ENCODE measurements at regions not wholly inside any gene's neighbourhood (a gene's known extent, or its start where the extent isn't known, plus 50 kb on each side); places are given as distances from the start of the nearest gene placed in this dataset.

DNA sequence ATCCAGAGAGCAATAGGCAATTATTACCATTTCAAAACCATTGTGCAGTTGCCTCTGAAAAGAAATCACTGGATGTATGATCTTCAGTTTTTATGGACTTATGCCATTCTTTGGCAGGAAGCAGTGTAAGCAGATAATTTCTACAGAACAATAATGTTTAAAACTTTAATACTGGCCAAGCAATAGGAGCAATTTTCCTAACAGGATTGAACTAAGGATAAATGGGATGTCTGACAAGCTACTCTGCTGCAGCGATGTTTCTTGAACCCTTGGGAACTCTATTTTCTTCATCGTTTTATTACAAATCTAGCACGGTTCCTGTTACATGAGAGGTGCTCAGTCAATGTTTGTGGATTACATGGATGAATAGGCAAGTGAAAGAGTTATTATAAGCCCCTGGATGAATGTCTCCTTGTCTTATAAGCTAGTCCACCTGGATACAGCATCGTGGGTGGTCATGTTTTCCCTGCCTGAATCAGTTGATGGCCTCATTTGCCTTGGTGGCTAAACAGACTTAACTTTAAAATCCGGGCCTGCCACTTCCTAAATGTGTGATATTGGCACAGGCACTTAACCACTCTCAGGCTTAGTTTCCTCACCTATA is 68.2 kb upstream of the MDM1 start:
- no peaks in the 10 kb centered on the region for H3K9me3 ChIP-seq
- no peaks in the 10 kb centered on the region for H3K36me3 ChIP-seq
- TF ChIP-seq, protein P1, sequence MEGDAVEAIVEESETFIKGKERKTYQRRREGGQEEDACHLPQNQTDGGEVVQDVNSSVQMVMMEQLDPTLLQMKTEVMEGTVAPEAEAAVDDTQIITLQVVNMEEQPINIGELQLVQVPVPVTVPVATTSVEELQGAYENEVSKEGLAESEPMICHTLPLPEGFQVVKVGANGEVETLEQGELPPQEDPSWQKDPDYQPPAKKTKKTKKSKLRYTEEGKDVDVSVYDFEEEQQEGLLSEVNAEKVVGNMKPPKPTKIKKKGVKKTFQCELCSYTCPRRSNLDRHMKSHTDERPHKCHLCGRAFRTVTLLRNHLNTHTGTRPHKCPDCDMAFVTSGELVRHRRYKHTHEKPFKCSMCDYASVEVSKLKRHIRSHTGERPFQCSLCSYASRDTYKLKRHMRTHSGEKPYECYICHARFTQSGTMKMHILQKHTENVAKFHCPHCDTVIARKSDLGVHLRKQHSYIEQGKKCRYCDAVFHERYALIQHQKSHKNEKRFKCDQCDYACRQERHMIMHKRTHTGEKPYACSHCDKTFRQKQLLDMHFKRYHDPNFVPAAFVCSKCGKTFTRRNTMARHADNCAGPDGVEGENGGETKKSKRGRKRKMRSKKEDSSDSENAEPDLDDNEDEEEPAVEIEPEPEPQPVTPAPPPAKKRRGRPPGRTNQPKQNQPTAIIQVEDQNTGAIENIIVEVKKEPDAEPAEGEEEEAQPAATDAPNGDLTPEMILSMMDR (IDR thresholded peaks at IDR 0.05; ENCODE audit: low read depth, low read length): no peak
- no peak overlapping the region for H3K4me3 ChIP-seq (ENCODE audit: low read depth, low read length)
- H3K4me1 ChIP-seq: no peaks in the 10 kb centered on the region
- no peaks in the 10 kb centered on the region; the same call in 1 of the 2 replicates for H3K27me3 ChIP-seq
- DNase-seq: no peak

DNA sequence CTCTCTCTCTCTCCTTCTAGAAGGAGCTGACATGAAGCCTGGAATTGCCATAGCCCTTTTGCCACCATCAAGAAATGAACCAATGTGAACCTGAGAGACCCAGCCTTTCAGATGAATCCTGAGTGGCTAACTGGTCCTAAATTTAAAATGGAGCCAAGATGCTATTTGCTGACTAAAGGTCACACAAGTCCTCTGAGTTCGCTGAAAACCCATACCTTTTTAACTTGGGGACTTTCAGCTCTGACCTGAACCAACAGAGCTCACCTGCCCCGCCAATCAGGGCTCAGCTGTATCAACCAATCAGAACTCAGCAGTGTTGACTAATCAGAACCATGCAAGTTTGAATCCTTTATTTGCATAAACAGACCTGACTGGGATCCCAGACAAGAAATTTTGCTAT is 70.3 kb upstream of the MDM1 start:
- H3K4me3 ChIP-seq (ENCODE audit: low read depth, low read length): no peak overlapping the region
- no peaks in the 10 kb centered on the region for H3K36me3 ChIP-seq
- no peaks in the 10 kb centered on the region for H3K4me1 ChIP-seq
- no peaks in the 10 kb centered on the region; the same call in 1 of the 2 replicates for H3K27me3 ChIP-seq
- no peak for DNase-seq
- TF ChIP-seq, protein P1 (IDR thresholded peaks at IDR 0.05; ENCODE audit: low read depth, low read length): no peak
- no peaks in the 10 kb centered on the region for H3K9me3 ChIP-seq

DNA sequence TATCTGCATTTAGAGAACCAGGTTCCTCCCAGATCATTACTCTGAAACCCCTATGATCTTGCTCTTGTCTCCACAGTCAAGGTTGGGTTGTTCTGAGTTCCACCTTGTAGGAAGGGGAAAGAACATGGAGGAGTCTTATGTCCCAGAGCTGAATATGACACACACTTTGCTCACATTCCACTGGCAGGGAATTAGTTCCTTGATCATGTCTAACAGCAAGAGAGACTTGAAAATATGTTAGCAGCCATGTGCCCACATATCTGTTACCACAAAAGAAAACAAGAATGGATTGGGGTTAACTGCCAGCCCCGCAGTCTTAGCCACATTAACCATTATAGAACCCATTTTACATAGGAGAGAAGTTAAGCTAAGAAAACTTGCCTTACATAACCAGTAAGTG is 71.1 kb upstream of the MDM1 start:
- no peaks in the 10 kb centered on the region for H3K4me1 ChIP-seq
- H3K36me3 ChIP-seq: no peaks in the 10 kb centered on the region
- no peak for DNase-seq
- TF ChIP-seq, protein P1 (IDR thresholded peaks at IDR 0.05; ENCODE audit: low read depth, low read length): no peak
- no peak overlapping the region for H3K4me3 ChIP-seq (ENCODE audit: low read depth, low read length)
- no peaks in the 10 kb centered on the region for H3K9me3 ChIP-seq
- H3K27me3 ChIP-seq: no peaks in the 10 kb centered on the region; the same call in 1 of the 2 replicates

DNA sequence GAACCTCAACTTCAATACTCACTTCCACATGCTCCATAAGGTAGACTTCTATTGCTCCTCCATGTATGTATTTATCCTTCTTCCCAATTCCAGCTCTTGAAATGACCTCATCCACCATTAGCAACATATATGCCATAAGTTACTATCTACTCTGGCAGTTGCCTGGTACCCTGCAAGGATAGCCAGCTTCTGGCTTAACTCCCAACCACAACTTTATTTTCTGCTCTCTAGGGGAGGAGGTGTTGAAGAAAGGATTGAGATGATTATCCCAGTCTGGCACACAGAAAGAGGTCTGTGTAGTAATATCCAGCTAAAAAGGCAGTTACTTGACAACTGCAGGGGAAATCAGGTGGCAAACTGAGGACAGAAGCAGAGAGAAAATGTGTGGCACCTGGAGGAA is 71.5 kb upstream of the MDM1 start:
- Histone ChIP-seq H3K4me3 (ENCODE audit: low read depth, low read length) (no peak overlapping the region), H3K27me3 (no peaks in the 10 kb centered on the region; the same call in 1 of the 2 replicates)

DNA sequence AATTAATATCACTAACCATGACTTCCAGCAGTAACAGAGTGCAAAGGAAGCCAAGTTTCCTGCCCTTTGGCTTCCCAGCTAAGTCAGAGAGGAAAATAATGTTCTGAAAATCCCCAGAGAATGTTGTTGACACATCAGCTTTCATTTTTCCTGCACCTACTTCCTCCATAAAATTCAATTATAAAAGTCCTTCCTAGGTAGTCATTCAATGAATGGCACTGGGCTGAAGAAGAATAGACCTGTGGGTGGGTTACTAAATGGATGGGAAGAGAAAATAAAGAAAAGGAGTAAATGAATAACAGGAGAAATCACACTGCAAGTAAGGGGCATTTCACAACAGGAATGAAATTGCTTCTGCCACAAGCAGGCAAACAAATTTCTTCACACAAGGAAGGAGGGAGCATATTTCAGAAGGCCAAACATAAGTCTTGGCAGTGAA is 73.2 kb upstream of the MDM1 start:
- H3K27me3 ChIP-seq: no peaks in the 10 kb centered on the region; the same call in 1 of the 2 replicates
- no peak for DNase-seq
- no peaks in the 10 kb centered on the region for H3K9me3 ChIP-seq
- H3K4me3 ChIP-seq (ENCODE audit: low read depth, low read length): no peak overlapping the region
- no peaks in the 10 kb centered on the region for H3K36me3 ChIP-seq
- no peaks in the 10 kb centered on the region for H3K4me1 ChIP-seq
- TF ChIP-seq, protein P1 (IDR thresholded peaks at IDR 0.05; ENCODE audit: low read depth, low read length): no peak

More for the DNA sequence above, 71.5 kb upstream of the MDM1 start:
- Histone ChIP-seq H3K36me3 (no peaks in the 10 kb centered on the region), H3K9me3 (no peaks in the 10 kb centered on the region), H3K4me1 (no peaks in the 10 kb centered on the region)
- TF ChIP-seq, protein P1 (IDR thresholded peaks at IDR 0.05; ENCODE audit: low read depth, low read length): no peak
- no peak for DNase-seq

DNA sequence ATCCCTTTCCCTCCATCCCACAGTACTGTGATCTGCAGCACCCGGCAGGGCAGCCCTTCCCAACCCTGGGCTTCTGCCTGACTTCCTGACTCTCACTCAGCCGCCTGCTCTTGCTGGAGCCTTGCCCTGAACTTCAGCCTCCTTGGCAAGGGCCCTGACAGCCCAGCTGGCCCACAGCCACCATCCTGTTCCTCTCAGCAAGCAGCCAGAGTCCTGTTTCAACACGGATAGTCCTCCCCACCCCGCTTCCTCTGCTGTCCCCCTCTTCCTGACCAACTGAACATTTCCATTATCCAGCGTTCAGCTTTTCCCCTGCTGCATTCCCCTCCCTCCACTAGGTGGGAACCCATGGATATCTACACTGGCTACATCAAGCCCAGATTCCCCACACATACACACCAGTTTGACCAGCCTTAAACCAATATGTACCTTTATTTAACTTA is 74.0 kb upstream of the MDM1 start:
- Histone ChIP-seq H3K27me3 (no peaks in the 10 kb centered on the region; the same call in 1 of the 2 replicates), H3K36me3 (no peaks in the 10 kb centered on the region), H3K4me3 (ENCODE audit: low read depth, low read length) (no peak overlapping the region), H3K4me1 (no peaks in the 10 kb centered on the region), H3K9me3 (no peaks in the 10 kb centered on the region)
- DNase-seq: no peak
- TF ChIP-seq, protein P1 (IDR thresholded peaks at IDR 0.05; ENCODE audit: low read depth, low read length): peak; percentile 20; the same call in 1 of the 2 replicates

Measured in BE2C (cell line).